Keratinocyte (primary cell): ENCODE measurements at regions not wholly inside any gene's neighbourhood (a gene's known extent, or its start where the extent isn't known, plus 50 kb on each side); places are given as distances from the start of the nearest gene placed in this dataset.

Source experiments
- DNase-seq: peaks from one replicate; pipeline ENCODE4 v3.0.0-alpha.2; 2011; ENCODE audit warnings: low read depth, missing footprints, low spot score
- FAIRE-seq: peaks from 2 replicates; lab custom pipeline; 2011; peaks lifted over from hg19 to GRCh38; lab: Jason Lieb, UNC
- H2AFZ ChIP-seq: 2 replicates; pipeline ENCODE4 v1.6.0; 2012; ENCODE audit warnings: low read length, control low read depth, inconsistent platforms; ENCODE audit not compliant: control insufficient read depth
- H3K27ac ChIP-seq: 2 replicates; pipeline ENCODE4 v1.5.1; 2011; ENCODE audit warnings: low read length; ENCODE audit not compliant: control insufficient read depth, insufficient read depth
- H3K27me3 ChIP-seq: 3 replicates; pipeline ENCODE4 v1.6.0; 2011; ENCODE audit warnings: low read length; ENCODE audit not compliant: control insufficient read depth, insufficient read depth; ENCODE audit errors: extremely low read depth
- H3K36me3 ChIP-seq, 2 experiments: 2 replicates in 1 of 2; 3 replicates in 1 of 2; pipeline ENCODE4 v1.5.1; 2011; ENCODE audit warnings: low read length in 2 of 2, mild to moderate bottlenecking in 1 of 2; ENCODE audit not compliant: control insufficient read depth in 2 of 2, insufficient read depth in 2 of 2; ENCODE audit errors: extremely low read depth in 1 of 2
- H3K4me1 ChIP-seq: 3 replicates; pipeline ENCODE4 v1.5.1; 2011; ENCODE audit warnings: low read length; ENCODE audit not compliant: control insufficient read depth, insufficient read depth; ENCODE audit errors: extremely low read depth
- H3K4me2 ChIP-seq: 3 replicates; pipeline ENCODE4 v1.6.0; 2011; ENCODE audit warnings: low read depth, low read length; ENCODE audit not compliant: control insufficient read depth, insufficient read depth; ENCODE audit errors: extremely low read depth
- H3K4me3 ChIP-seq, 3 experiments: fragments of 200-600 bp in 1 of 3; sonication (generic) in 1 of 3; 2 replicates in 2 of 3; 3 replicates in 1 of 3; pipeline ENCODE4 v1.5.1; 2011 to 2016; ENCODE audit warnings: low read length in 3 of 3, mild to moderate bottlenecking in 3 of 3, control low read depth in 2 of 3, inconsistent platforms in 1 of 3, low read depth in 1 of 3, mixed read lengths in 1 of 3, mixed run types in 1 of 3, moderate library complexity in 1 of 3; ENCODE audit not compliant: control insufficient read depth in 2 of 3, insufficient read depth in 2 of 3; ENCODE audit errors: extremely low read depth in 1 of 3
- H3K79me2 ChIP-seq: 2 replicates; pipeline ENCODE4 v1.6.0; 2012; ENCODE audit warnings: low read length; ENCODE audit not compliant: control insufficient read depth, insufficient read depth
- H3K9ac ChIP-seq: 3 replicates; pipeline ENCODE4 v1.6.0; 2011; ENCODE audit warnings: low read length; ENCODE audit not compliant: control insufficient read depth, insufficient read depth; ENCODE audit errors: extremely low read depth
- H3K9me1 ChIP-seq: 3 replicates; pipeline ENCODE4 v1.6.0; 2011; ENCODE audit warnings: low read length; ENCODE audit not compliant: control insufficient read depth, insufficient read depth; ENCODE audit errors: extremely low read depth
- H3K9me3 ChIP-seq: 2 replicates; pipeline ENCODE4 v1.5.1; 2012; ENCODE audit warnings: low read depth, low read length; ENCODE audit not compliant: control insufficient read depth
- H4K20me1 ChIP-seq: 3 replicates; pipeline ENCODE4 v1.6.0; 2011; ENCODE audit warnings: low read length; ENCODE audit not compliant: control insufficient read depth, insufficient read depth; ENCODE audit errors: extremely low read depth
- CTCF ChIP-seq, 3 experiments: IDR thresholded peaks in 1 of 3; conservative IDR thresholded peaks in 1 of 3; optimal IDR thresholded peaks in 1 of 3; 2 replicates in 2 of 3; 3 replicates in 1 of 3; pipeline versions ENCODE3 to v1.5.1; 2011; ENCODE audit warnings: low read length in 3 of 3, mild to moderate bottlenecking in 3 of 3, moderate library complexity in 2 of 3, control low read depth in 1 of 3, inconsistent platforms in 1 of 3; ENCODE audit not compliant: insufficient read depth in 2 of 3; ENCODE audit errors: extremely low read depth in 1 of 3
- EZH2 ChIP-seq: IDR thresholded peaks from one replicate; pipeline ENCODE4 v1.6.1; 2012; ENCODE audit warnings: inconsistent platforms, mild to moderate bottlenecking, low read length, moderate library complexity
- dilution Hi-C: fragments of 300-500 bp; cut with MboI; formaldehyde crosslinking; loops from one replicate; pipeline ENCODE4 v1.7.0; 2020; ENCODE audit warnings: low sequenced_read_pairs; ENCODE audit not compliant: extremely low pct_ligation_motif_present

- dilution Hi-C loops = no loop called here
These were observed 292.4 kb upstream of the ZEB2 start for GRCh38 chr2:144812288-144812687.

GRCh38 chr2:144801766-144802165 is 281.8 kb upstream of the ZEB2 start:
- H3K4me3 ChIP-seq = no peak overlapping the region
- H3K4me2 ChIP-seq = peak overlapping the region; percentile 12

More at GRCh38 chr2:144812288-144812687, 292.4 kb upstream of the ZEB2 start:
- H3K4me2 ChIP-seq = no peak overlapping the region
- no peaks in the 10 kb centered on the region for H3K36me3 ChIP-seq
- H3K4me3 ChIP-seq = no peak overlapping the region
- H4K20me1 ChIP-seq = no peaks in the 10 kb centered on the region
- no peaks in the 10 kb centered on the region for H3K9me3 ChIP-seq
- H3K79me2 ChIP-seq = no peaks in the 10 kb centered on the region
- TF ChIP-seq EZH2 (no peak), CTCF (optimal IDR thresholded peaks at IDR 0.05 in 1 of 3, IDR thresholded peaks at IDR 0.05 in 1 of 3, conservative IDR thresholded peaks at IDR 0.05 in 1 of 3; ENCODE audit: extremely low read depth in 1 of 3, insufficient read depth in 2 of 3, low read length in 3 of 3) (no peak)
- no peak overlapping the region for H3K27ac ChIP-seq
- H3K27me3 ChIP-seq = no peaks in the 10 kb centered on the region
- no peaks in the 10 kb centered on the region for H3K9me1 ChIP-seq
- no peak overlapping the region for H3K9ac ChIP-seq
- FAIRE-seq = no peak
- H2AFZ ChIP-seq = no peak overlapping the region
- no peak for DNase-seq
- no peaks in the 10 kb centered on the region for H3K4me1 ChIP-seq

More at GRCh38 chr2:144801766-144802165, 281.8 kb upstream of the ZEB2 start:
- no peaks in the 10 kb centered on the region for H3K79me2 ChIP-seq
- H3K27me3 ChIP-seq = no peaks in the 10 kb centered on the region
- dilution Hi-C loops = no loop called here
- FAIRE-seq (peak; percentile 71), DNase-seq (no peak)
- peaks cover 6% of the 10 kb centered on the region for H3K4me1 ChIP-seq
- no peak overlapping the region for H3K9ac ChIP-seq
- H2AFZ ChIP-seq = peak overlapping the region; percentile 80
- H3K36me3 ChIP-seq = no peaks in the 10 kb centered on the region
- TF ChIP-seq EZH2 (no peak), CTCF (optimal IDR thresholded peaks at IDR 0.05 in 1 of 3, IDR thresholded peaks at IDR 0.05 in 1 of 3, conservative IDR thresholded peaks at IDR 0.05 in 1 of 3; ENCODE audit: extremely low read depth in 1 of 3, insufficient read depth in 2 of 3, low read length in 3 of 3) (no peak)
- no peaks in the 10 kb centered on the region for H3K9me3 ChIP-seq
- H3K27ac ChIP-seq = no peak overlapping the region
- no peaks in the 10 kb centered on the region for H4K20me1 ChIP-seq
- no peaks in the 10 kb centered on the region for H3K9me1 ChIP-seq
